HCT116 (cell line): ENCODE measurements at regions not wholly inside any gene's neighbourhood (a gene's known extent, or its start where the extent isn't known, plus 50 kb on each side); places are given as distances from the start of the nearest gene placed in this dataset.

ENCODE experiments used
- ATAC-seq: fragments of 200-7000 bp; cut with Tn5 transposase; 2 replicates; pipeline ENCODE4 v1.9.1; 2020; ENCODE audit warnings: mild to moderate bottlenecking, moderate library complexity
- BruUV-seq: library from RNA; stranded (reverse); fragments of 400-500 nt; replicated peaks from 2 replicates; lab custom pipeline; 2021; lab: Mats Ljungman, UMichigan
- CTCF ChIA-PET: fragments of 300-600 bp; sonication (Branson Sonifier 250); formaldehyde crosslinking; loops from one replicate; lab custom pipeline; 2021; ENCODE audit warnings: antibody characterized with exemption; lab: Charles Lee
- POLR2A ChIA-PET: fragments of 300-600, 350-600 bp; sonication (Branson Sonifier 250); formaldehyde crosslinking; loops from one replicate; lab custom pipeline; 2021; ENCODE audit warnings: antibody characterized with exemption; lab: Charles Lee
- RAD21 ChIA-PET, 2 experiments: fragments of 300-600 bp; sonication (Branson Sonifier 250); formaldehyde crosslinking; loops; one replicate each; lab custom pipeline; 2023; ENCODE audit warnings: low total read pairs in 2 of 2; ENCODE audit not compliant: uncharacterized antibody in 2 of 2, unreplicated experiment in 2 of 2, low non-redundant PET in 1 of 2; lab: Charles Lee
- DNase-seq: peaks from one replicate; pipeline ENCODE4 v3.0.0-alpha.2; 2010; ENCODE audit warnings: low read depth, low spot score
- H2AFZ ChIP-seq: fragments of 200-600 bp; shearing (Covaris generic), sonication (generic); 2 replicates; pipeline ENCODE4 v1.6.1; 2017; ENCODE audit warnings: low read depth, mixed run types, mixed read lengths, antibody characterized with exemption, low read length; ENCODE audit not compliant: poor library complexity, severe bottlenecking
- H3K27ac ChIP-seq: 2 replicates; pipeline ENCODE4 v1.5.1; 2012; ENCODE audit warnings: low read depth, low read length
- H3K27me3 ChIP-seq: fragments of 200-600 bp; sonication (generic); 2 replicates; pipeline ENCODE4 v1.6.1; 2016; ENCODE audit warnings: mixed run types, low read length, mixed read lengths; ENCODE audit not compliant: insufficient read depth
- H3K36me3 ChIP-seq, 2 experiments: fragments of 200-500 bp in 1 of 2; fragments of 200-600 bp in 1 of 2; sonication (Bioruptor generic) in 1 of 2; sonication (generic) in 1 of 2; 2 replicates each; pipeline versions ENCODE4 v1.5.1 to v1.6.1; 2014 to 2016; ENCODE audit warnings: low read length in 2 of 2, inconsistent platforms in 1 of 2, mixed read lengths in 1 of 2, mixed run types in 1 of 2; ENCODE audit not compliant: insufficient read depth in 2 of 2, control insufficient read depth in 1 of 2
- H3K4me1 ChIP-seq, 2 experiments: fragments of 200-600 bp in 1 of 2; sonication (generic) in 1 of 2; 2 replicates each; pipeline versions ENCODE4 v1.5.1 to v1.6.1; 2012 to 2017; ENCODE audit warnings: low read length in 2 of 2, inconsistent platforms in 1 of 2, mild to moderate bottlenecking in 1 of 2, mixed read lengths in 1 of 2, mixed run types in 1 of 2, moderate library complexity in 1 of 2; ENCODE audit not compliant: insufficient read depth in 2 of 2, control insufficient read depth in 1 of 2
- H3K4me2 ChIP-seq: fragments of 200-600 bp; sonication (generic); 2 replicates; pipeline ENCODE4 v1.6.1; 2017; ENCODE audit warnings: mixed run types, low read length, mixed read lengths
- H3K4me3 ChIP-seq, 2 experiments: fragments of 200-600 bp in 1 of 2; sonication (generic) in 1 of 2; replicated peaks in 1 of 2; 2 replicates each; pipeline ENCODE4 v1.5.1; 2011 to 2016; ENCODE audit warnings: low read length in 2 of 2, control low read depth in 1 of 2, low read depth in 1 of 2, mild to moderate bottlenecking in 1 of 2, mixed read lengths in 1 of 2, mixed run types in 1 of 2
- H3K79me2 ChIP-seq: fragments of 200-600 bp; sonication (generic); 2 replicates; pipeline ENCODE4 v1.6.1; 2017; ENCODE audit warnings: mild to moderate bottlenecking, mixed run types, low read length, moderate library complexity, mixed read lengths; ENCODE audit not compliant: insufficient read depth
- H3K9ac ChIP-seq: fragments of 200-600 bp; sonication (generic); 2 replicates; pipeline ENCODE4 v1.6.1; 2016; ENCODE audit warnings: low read length, mixed read lengths
- H3K9me2 ChIP-seq: fragments of 200-600 bp; sonication (generic), shearing (Covaris generic); 2 replicates; pipeline ENCODE4 v1.6.1; 2017; ENCODE audit warnings: mixed run types, mild to moderate bottlenecking, moderate library complexity; ENCODE audit not compliant: insufficient read depth
- H3K9me3 ChIP-seq, 2 experiments: fragments of 200-500 bp in 1 of 2; fragments of 200-600 bp in 1 of 2; sonication (Bioruptor generic) in 1 of 2; sonication (generic) in 1 of 2; 2 replicates each; pipeline ENCODE4 v1.6.1; 2014 to 2017; ENCODE audit warnings: low read length in 2 of 2, mixed read lengths in 2 of 2, inconsistent platforms in 1 of 2, low read depth in 1 of 2, mild to moderate bottlenecking in 1 of 2, mixed run types in 1 of 2, moderate library complexity in 1 of 2; ENCODE audit not compliant: control insufficient read depth in 1 of 2, insufficient read depth in 1 of 2
- H4K20me1 ChIP-seq: fragments of 200-600 bp; sonication (generic), shearing (Covaris generic); 2 replicates; pipeline ENCODE4 v1.6.1; 2017; ENCODE audit warnings: mixed run types, mild to moderate bottlenecking, moderate library complexity; ENCODE audit not compliant: insufficient read depth
- ATF3 ChIP-seq: IDR thresholded peaks from 2 replicates; pipeline ENCODE4 v1.6.1; 2012
- CBX3 ChIP-seq: IDR thresholded peaks from 2 replicates; pipeline ENCODE4 v1.6.1; 2012; ENCODE audit warnings: low read depth
- CEBPB ChIP-seq: IDR thresholded peaks from 2 replicates; pipeline ENCODE4 v1.6.1; 2012; ENCODE audit warnings: low read depth
- ELF1 ChIP-seq: IDR thresholded peaks from 2 replicates; pipeline ENCODE4 v1.6.1; 2012; ENCODE audit warnings: low read depth, borderline replicate concordance
- EZH2 ChIP-seq: fragments of 200-600 bp; sonication (generic); IDR thresholded peaks from 2 replicates; pipeline ENCODE4 v1.6.1; 2017; ENCODE audit warnings: antibody characterized with exemption, mixed run types
- EZH2phosphoT487 ChIP-seq: fragments of 200-600 bp; IDR thresholded peaks from 2 replicates; pipeline ENCODE4 v1.6.1; 2018; ENCODE audit warnings: antibody characterized with exemption, borderline replicate concordance
- FOSL1 ChIP-seq: IDR thresholded peaks from 2 replicates; pipeline ENCODE4 v1.6.1; 2012; ENCODE audit warnings: low read depth
- JUND ChIP-seq: IDR thresholded peaks from 2 replicates; pipeline ENCODE4 v1.6.1; 2012
- POLR2A ChIP-seq: IDR thresholded peaks from 2 replicates; pipeline ENCODE4 v1.7.0; 2011; ENCODE audit warnings: borderline replicate concordance; ENCODE audit not compliant: insufficient read depth, insufficient read length; ENCODE audit errors: extremely low read depth
- POLR2AphosphoS5 ChIP-seq: IDR thresholded peaks from 2 replicates; pipeline ENCODE4 v1.6.1; 2011; ENCODE audit warnings: mild to moderate bottlenecking, low read depth, low read length, moderate library complexity
- REST ChIP-seq: IDR thresholded peaks from 2 replicates; pipeline ENCODE4 v1.6.1; 2012; ENCODE audit warnings: low read depth
- SIN3A ChIP-seq: IDR thresholded peaks from 2 replicates; pipeline ENCODE4 v1.6.1; 2012; ENCODE audit warnings: low read depth
- SRF ChIP-seq: IDR thresholded peaks from 2 replicates; pipeline ENCODE4 v1.6.1; 2012; ENCODE audit warnings: low read depth
- TCF7L2 ChIP-seq: IDR thresholded peaks from 2 replicates; pipeline ENCODE4 v1.7.0; 2011; ENCODE audit warnings: borderline replicate concordance, inconsistent platforms; ENCODE audit not compliant: insufficient read depth, insufficient read length; ENCODE audit errors: extremely low read depth
- YY1 ChIP-seq: IDR thresholded peaks from 2 replicates; pipeline ENCODE4 v1.6.1; 2011; ENCODE audit warnings: low read length, low read depth, moderate library complexity, mild to moderate bottlenecking; ENCODE audit not compliant: insufficient replicate concordance; ENCODE audit errors: extremely low read depth
- ZBTB33 ChIP-seq: IDR thresholded peaks from 2 replicates; pipeline ENCODE4 v1.6.1; 2011; ENCODE audit warnings: mild to moderate bottlenecking, low read length, moderate library complexity; ENCODE audit not compliant: insufficient replicate concordance; ENCODE audit errors: extremely low read depth
- ZFX ChIP-seq: fragments of 450-650 bp; IDR thresholded peaks from 2 replicates; pipeline ENCODE4 v1.6.1; 2017
- ZNF274 ChIP-seq: fragments of 200-500 bp; sonication (Bioruptor generic); IDR thresholded peaks from 2 replicates; pipeline ENCODE4 v1.6.1; 2014; ENCODE audit warnings: mild to moderate bottlenecking, low read depth, low read length, inconsistent platforms
- intact Hi-C: fragments of 100-400 bp; cut with micrococcal nuclease; formaldehyde crosslinking; loops from 2 replicates; pipeline ENCODE4 v1.10.0; 2022
- TF ChIP-seq, protein P1 (sequence below): IDR thresholded peaks from 2 replicates; pipeline ENCODE4 v1.6.1; 2012

DNA sequence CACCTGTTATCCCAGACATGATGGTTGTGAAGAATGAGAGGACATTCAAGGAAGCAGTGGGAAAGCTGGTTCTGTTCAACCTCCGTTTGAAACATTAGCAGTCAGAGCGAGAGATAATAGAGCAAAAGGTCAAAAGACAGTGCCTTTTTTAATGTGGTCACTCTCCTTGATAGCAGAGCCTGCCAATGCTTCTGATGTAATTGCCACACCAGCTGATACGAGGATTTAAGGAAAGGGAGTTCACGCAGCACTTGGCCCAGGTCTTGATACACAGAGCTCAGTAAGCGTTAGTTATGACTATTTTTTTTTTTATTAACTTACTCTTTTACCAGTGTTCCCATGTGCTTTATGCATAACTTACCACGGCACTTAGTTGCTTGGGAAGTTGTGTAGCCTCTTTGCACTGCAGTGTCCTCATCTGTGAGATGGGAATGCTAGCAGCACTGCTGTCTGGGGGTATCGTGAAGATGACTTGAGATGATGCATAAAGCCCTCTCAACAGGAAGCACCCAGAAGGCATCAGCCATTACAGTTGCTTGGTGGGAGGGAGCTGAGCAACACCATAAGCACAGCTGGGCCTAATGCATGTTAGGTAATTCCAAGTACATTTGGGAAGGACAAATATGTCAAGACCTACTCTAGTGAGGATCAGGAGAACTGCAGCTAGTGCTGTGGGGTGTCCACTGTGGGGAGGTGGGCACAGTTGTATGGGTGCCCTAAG, 123.3 kb upstream of the RASGRP1 start:
- intact Hi-C loops, result loop anchor here (10.0 kb wide), 1 partner anchor 333 kb away; no protein-coding TSS in a partner anchor
- no peak for DNase-seq
- no peak overlapping the region for H3K27ac ChIP-seq
- no peak overlapping the region for H2AFZ ChIP-seq
- no peak overlapping the region for H3K4me3 ChIP-seq
- ChIA-PET CTCF (interaction anchor here (0.6 to 4.5 kb wide), 3 partner anchors 12 to 124 kb away, joined by 3 to 38 read pairs (median 10); no protein-coding TSS in a partner anchor), POLR2A (no interaction called here), RAD21 (no interaction called here)
- H3K36me3 ChIP-seq, result no peaks in the 10 kb centered on the region
- no peaks in the 10 kb centered on the region for H4K20me1 ChIP-seq
- no peaks in the 10 kb centered on the region for H3K9me2 ChIP-seq
- no peaks in the 10 kb centered on the region for H3K9me3 ChIP-seq
- H3K4me1 ChIP-seq, result peaks cover 0 to 10% of the 10 kb centered on the region in 2 experiments; a peak in 1 of 4 replicates
- no peak for ATAC-seq
- no peaks in the 10 kb centered on the region for H3K79me2 ChIP-seq
- no peaks in the 10 kb centered on the region for H3K27me3 ChIP-seq
- no peak overlapping the region for H3K9ac ChIP-seq
- H3K4me2 ChIP-seq, result no peak overlapping the region
- no peak for TF ChIP-seq CEBPB
- no peak for TF ChIP-seq ATF3
- TF ChIP-seq POLR2AphosphoS5, result no peak
- no peak for TF ChIP-seq EZH2phosphoT487
- TF ChIP-seq ZNF274, result no peak
- TF ChIP-seq REST, result no peak
- TF ChIP-seq SIN3A, result no peak
- TF ChIP-seq FOSL1, result no peak
- TF ChIP-seq TCF7L2, result no peak
- no peak for TF ChIP-seq POLR2A
- no peak for TF ChIP-seq SRF
- no peak for TF ChIP-seq CBX3
- no peak for TF ChIP-seq ZFX
- TF ChIP-seq YY1, result no peak
- no peak for TF ChIP-seq EZH2
- no peak for TF ChIP-seq ZBTB33
- no peak for TF ChIP-seq JUND
- TF ChIP-seq, protein P1, sequence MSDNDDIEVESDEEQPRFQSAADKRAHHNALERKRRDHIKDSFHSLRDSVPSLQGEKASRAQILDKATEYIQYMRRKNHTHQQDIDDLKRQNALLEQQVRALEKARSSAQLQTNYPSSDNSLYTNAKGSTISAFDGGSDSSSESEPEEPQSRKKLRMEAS, result no peak
- TF ChIP-seq ELF1, result no peak
- BruUV-seq, result no TSS peak
